H1 (cell line): ENCODE measurements at regions not wholly inside any gene's neighbourhood (a gene's known extent, or its start where the extent isn't known, plus 50 kb on each side); places are given as distances from the start of the nearest gene placed in this dataset.
A peak's percentile ranks its signal among the peaks of the same experiment; 100 is the strongest.
"Not testable (repeated sequence)": the region's sequence is repeated elsewhere in the genome, so short reads cannot be mapped to it uniquely, and the experiment has no call there.

Source experiments
- CTCF ChIA-PET: fragments of 300-600 bp; sonication (Branson Sonifier 250); formaldehyde crosslinking; loops from one replicate; lab custom pipeline; 2021; ENCODE audit not compliant: partially characterized antibody; lab: Charles Lee
- POLR2A ChIA-PET: fragments of 300-600 bp; sonication (Branson Sonifier 250); formaldehyde crosslinking; loops from one replicate; lab custom pipeline; 2021; ENCODE audit warnings: inconsistent platforms; ENCODE audit not compliant: partially characterized antibody; lab: Charles Lee
- DNase-seq, 2 experiments: peaks; one replicate each; pipeline versions ENCODE4 v3.0.0 to v3.0.0-alpha.2; 2010 to 2022; ENCODE audit warnings: low spot score in 2 of 2, low read depth in 1 of 2, mixed read lengths in 1 of 2
- FAIRE-seq: peaks from 2 replicates; lab custom pipeline; 2011; peaks lifted over from hg19 to GRCh38; lab: Jason Lieb, UNC
- H2AFZ ChIP-seq: 2 replicates; pipeline ENCODE4 v1.8.1; 2012; ENCODE audit warnings: low read length, inconsistent platforms
- H2AK5ac ChIP-seq: 2 replicates; pipeline ENCODE4 v1.6.1; 2013; ENCODE audit warnings: low read depth, low read length
- H2BK120ac ChIP-seq: replicated peaks from 2 replicates; pipeline ENCODE3; 2013; ENCODE audit warnings: low read depth, low read length, inconsistent platforms
- H2BK12ac ChIP-seq: 2 replicates; pipeline ENCODE4 v1.6.1; 2013; ENCODE audit warnings: low read depth, low read length
- H2BK15ac ChIP-seq: 2 replicates; pipeline ENCODE4 v1.6.1; 2013; ENCODE audit warnings: low read length
- H2BK20ac ChIP-seq: 2 replicates; pipeline ENCODE4 v1.6.1; 2013; ENCODE audit warnings: low read length
- H2BK5ac ChIP-seq: 2 replicates; pipeline ENCODE4 v1.6.1; 2013; ENCODE audit warnings: low read depth, low read length
- H3K14ac ChIP-seq: 2 replicates; pipeline ENCODE4 v1.6.1; 2013; ENCODE audit warnings: inconsistent platforms; ENCODE audit not compliant: insufficient read length
- H3K18ac ChIP-seq: 2 replicates; pipeline ENCODE4 v1.6.1; 2013; ENCODE audit warnings: low read length; ENCODE audit errors: extremely low read depth
- H3K23ac ChIP-seq: 2 replicates; pipeline ENCODE4 v1.6.1; 2013; ENCODE audit warnings: inconsistent platforms; ENCODE audit not compliant: insufficient read length
- H3K23me2 ChIP-seq: 2 replicates; pipeline ENCODE4 v1.6.1; 2013; ENCODE audit warnings: low read depth, low read length
- H3K27ac ChIP-seq: 2 replicates; pipeline ENCODE4 v1.6.1; 2011; ENCODE audit warnings: low read depth, low read length, inconsistent platforms
- H3K27me3 ChIP-seq, 4 experiments: replicated peaks in 1 of 4; 1 replicate in 1 of 4; 2 replicates in 3 of 4; pipeline versions ENCODE4 v1.6.1 to v1.8.1; 2011 to 2013; ENCODE audit warnings: low read length in 3 of 4, mild to moderate bottlenecking in 3 of 4, inconsistent platforms in 2 of 4, mixed read lengths in 2 of 4, moderate library complexity in 1 of 4; ENCODE audit not compliant: control insufficient read depth in 3 of 4, insufficient read depth in 3 of 4; ENCODE audit errors: extremely low read depth in 1 of 4
- H3K36me3 ChIP-seq, 4 experiments: 2 replicates each; pipeline versions ENCODE4 v1.6.1 to v1.8.1; 2011 to 2013; ENCODE audit warnings: mild to moderate bottlenecking in 4 of 4, low read length in 3 of 4, moderate library complexity in 2 of 4, control low read depth in 1 of 4, inconsistent platforms in 1 of 4; ENCODE audit not compliant: insufficient read depth in 4 of 4, control insufficient read depth in 2 of 4
- H3K4ac ChIP-seq: replicated peaks from 2 replicates; pipeline ENCODE3; 2013; ENCODE audit warnings: low read length, low read depth, mixed read lengths, inconsistent platforms; ENCODE audit not compliant: insufficient read length
- H3K4me1 ChIP-seq, 4 experiments: replicated peaks in 1 of 4; 1 replicate in 1 of 4; 2 replicates in 3 of 4; pipeline versions ENCODE4 v1.6.1 to v1.8.1; 2011 to 2013; ENCODE audit warnings: low read length in 3 of 4, inconsistent platforms in 2 of 4, mixed read lengths in 1 of 4; ENCODE audit not compliant: insufficient read depth in 4 of 4, control insufficient read depth in 3 of 4
- H3K4me2 ChIP-seq, 2 experiments: 2 replicates each; pipeline versions ENCODE4 v1.6.1 to v1.8.1; 2011 to 2013; ENCODE audit warnings: low read depth in 2 of 2, low read length in 2 of 2, control low read depth in 1 of 2, inconsistent platforms in 1 of 2, mild to moderate bottlenecking in 1 of 2; ENCODE audit not compliant: insufficient read depth in 1 of 2
- H3K4me3 ChIP-seq, 4 experiments: fragments of 200-600, 300-600 bp in 1 of 4; sonication (generic), shearing (Covaris generic), sonication (Bioruptor Twin) in 1 of 4; 2 replicates each; pipeline versions ENCODE4 v1.5.1 to v1.8.1; 2011 to 2016; ENCODE audit warnings: low read length in 4 of 4, low read depth in 3 of 4, control low read depth in 2 of 4, inconsistent platforms in 2 of 4, mild to moderate bottlenecking in 2 of 4, mixed read lengths in 1 of 4, moderate library complexity in 1 of 4; ENCODE audit not compliant: insufficient read depth in 2 of 4; ENCODE audit errors: extremely low read depth in 1 of 4
- H3K56ac ChIP-seq: replicated peaks from 2 replicates; pipeline ENCODE3; 2013; ENCODE audit warnings: low read depth, mild to moderate bottlenecking, mixed read lengths, low read length, inconsistent platforms; ENCODE audit not compliant: insufficient read length
- H3K79me1 ChIP-seq: 2 replicates; pipeline ENCODE4 v1.6.1; 2013; ENCODE audit warnings: low read depth, low read length, control low read depth
- H3K79me2 ChIP-seq, 2 experiments: 2 replicates each; pipeline versions ENCODE4 v1.6.1 to v1.8.1; 2012 to 2013; ENCODE audit warnings: low read length in 2 of 2, mild to moderate bottlenecking in 2 of 2, inconsistent platforms in 1 of 2; ENCODE audit not compliant: insufficient read depth in 2 of 2, control insufficient read depth in 1 of 2
- H3K9ac ChIP-seq, 4 experiments: replicated peaks in 1 of 4; 1 replicate in 1 of 4; 2 replicates in 3 of 4; pipeline versions ENCODE4 v1.6.1 to v1.8.1; 2011 to 2013; ENCODE audit warnings: low read depth in 3 of 4, low read length in 3 of 4, control low read depth in 2 of 4, mild to moderate bottlenecking in 2 of 4, moderate library complexity in 2 of 4, inconsistent platforms in 1 of 4; ENCODE audit errors: extremely low read depth in 1 of 4
- H3K9me3 ChIP-seq, 2 experiments: 2 replicates each; pipeline versions ENCODE4 v1.6.1 to v1.8.1; 2012 to 2013; ENCODE audit warnings: mild to moderate bottlenecking in 2 of 2, moderate library complexity in 2 of 2, control low read depth in 1 of 2, inconsistent platforms in 1 of 2, low read depth in 1 of 2, low read length in 1 of 2, mixed read lengths in 1 of 2; ENCODE audit not compliant: insufficient read depth in 2 of 2
- H4K20me1 ChIP-seq, 2 experiments: replicated peaks in 1 of 2; 2 replicates each; pipeline versions ENCODE3 to v1.8.1; 2011 to 2013; ENCODE audit warnings: inconsistent platforms in 2 of 2, low read length in 2 of 2, mild to moderate bottlenecking in 1 of 2; ENCODE audit not compliant: insufficient read depth in 2 of 2, control insufficient read depth in 1 of 2
- H4K5ac ChIP-seq: 2 replicates; pipeline ENCODE4 v1.6.1; 2013; ENCODE audit warnings: low read length, low read depth, mixed read lengths, inconsistent platforms; ENCODE audit not compliant: insufficient read length
- H4K8ac ChIP-seq: 2 replicates; pipeline ENCODE4 v1.8.0; 2013; ENCODE audit warnings: mild to moderate bottlenecking, moderate library complexity, low read length, inconsistent platforms; ENCODE audit not compliant: insufficient read depth; ENCODE audit errors: extremely low read depth
- H4K91ac ChIP-seq: replicated peaks from 2 replicates; pipeline ENCODE3; 2013; ENCODE audit warnings: low read length, mixed read lengths, inconsistent platforms; ENCODE audit not compliant: insufficient read length
- WGBS, 2 experiments: shearing (Covaris generic) in 1 of 2; methylation state at CpG; one replicate each; pipeline versions ENCODE4 v1.1.6 to v1.1.7; 2013 to 2015; ENCODE audit warnings: low lambda C conversion rate in 2 of 2, mixed read lengths in 2 of 2, inconsistent platforms in 1 of 2, low coverage in 1 of 2, missing lambda C conversion rate in 1 of 2; ENCODE audit not compliant: insufficient replicate concordance in 2 of 2, insufficient coverage in 1 of 2, insufficient read length in 1 of 2; ENCODE audit errors: extremely low coverage in 1 of 2, missing lambda C conversion rate in 1 of 2; 5-methylcytosine and 5-hydroxymethylcytosine counted together

DNA sequence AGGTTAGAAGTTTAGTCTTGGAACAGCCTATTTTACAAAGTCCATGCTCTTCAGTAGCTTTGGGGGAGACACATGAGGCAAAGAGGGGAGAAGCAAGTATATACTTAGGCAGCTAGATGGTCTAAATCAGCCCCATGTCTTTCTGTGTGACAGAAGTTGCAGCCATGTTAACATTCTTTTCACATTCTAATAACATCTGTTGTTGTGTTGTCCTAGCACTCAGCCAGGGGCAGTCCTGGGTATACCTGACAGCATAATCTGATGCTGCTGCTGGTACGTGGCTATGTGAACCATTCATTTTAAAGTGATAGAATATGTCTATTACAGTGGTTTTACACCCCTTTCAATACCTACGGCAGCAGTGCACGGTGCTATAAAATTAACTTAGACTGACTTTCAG lies 1137.0 kb downstream of the KHDRBS2 start:
- POLR2A ChIA-PET, H3K9me3 ChIP-seq, H2BK12ac ChIP-seq, H3K79me1 ChIP-seq, H2AK5ac ChIP-seq, H3K79me2 ChIP-seq, H2AFZ ChIP-seq, H3K23ac ChIP-seq, H4K91ac ChIP-seq, H3K14ac ChIP-seq, H4K8ac ChIP-seq, H3K27ac ChIP-seq, H3K4me1 ChIP-seq, H3K23me2 ChIP-seq, H2BK5ac ChIP-seq, H3K4me3 ChIP-seq, H2BK15ac ChIP-seq, H3K9ac ChIP-seq, DNase-seq, CTCF ChIA-PET, H2BK20ac ChIP-seq, H4K20me1 ChIP-seq, H3K18ac ChIP-seq, H2BK120ac ChIP-seq, H3K36me3 ChIP-seq, H4K5ac ChIP-seq, H3K4ac ChIP-seq, H3K27me3 ChIP-seq, H3K4me2 ChIP-seq, H3K56ac ChIP-seq: not testable (repeated sequence)
- WGBS, 2 experiments = 71% methylated on average over 3 of the region's 3 CpGs; no CpG with 5 or more reads in 1 of the 2 experiments
- peak; percentile 58 for FAIRE-seq

DNA sequence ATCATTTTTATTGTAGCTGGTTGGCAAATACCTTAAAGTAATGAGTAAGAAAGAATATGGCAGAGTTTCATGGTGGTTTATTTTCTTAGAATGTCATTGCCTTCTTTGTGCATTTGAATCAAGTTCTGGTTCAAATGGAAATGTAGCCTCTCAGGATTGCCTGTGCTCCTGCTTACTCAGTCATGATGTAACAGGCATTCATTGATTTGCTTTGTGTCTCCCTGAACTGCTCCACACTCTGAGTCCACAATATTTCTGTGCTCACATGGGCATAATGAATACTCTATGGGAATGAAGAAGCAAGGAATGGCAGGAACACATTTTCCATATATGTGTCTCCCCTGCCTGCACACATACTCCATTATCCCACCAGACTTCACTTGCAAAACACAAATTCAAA lies 1143.8 kb downstream of the KHDRBS2 start:
- DNase-seq, H3K27me3 ChIP-seq, H2BK20ac ChIP-seq, H3K79me1 ChIP-seq, H4K20me1 ChIP-seq, CTCF ChIA-PET, H3K36me3 ChIP-seq, H3K9me3 ChIP-seq, H3K18ac ChIP-seq, H3K23me2 ChIP-seq, H2BK5ac ChIP-seq, H3K23ac ChIP-seq, H2AFZ ChIP-seq, FAIRE-seq, H2BK12ac ChIP-seq, H2BK120ac ChIP-seq, H3K79me2 ChIP-seq, H2AK5ac ChIP-seq, H3K9ac ChIP-seq, H3K14ac ChIP-seq, H4K91ac ChIP-seq, H3K4me3 ChIP-seq, H4K5ac ChIP-seq, POLR2A ChIA-PET, H3K27ac ChIP-seq, H3K4me2 ChIP-seq, H4K8ac ChIP-seq, H3K4ac ChIP-seq, H3K56ac ChIP-seq, H2BK15ac ChIP-seq, H3K4me1 ChIP-seq: not testable (repeated sequence)
